HT-29 (cell line): ENCODE measurements at regions not wholly inside any gene's neighbourhood (a gene's known extent, or its start where the extent isn't known, plus 50 kb on each side); places are given as distances from the start of the nearest gene placed in this dataset.
"Not testable (repeated sequence)": the region's sequence is repeated elsewhere in the genome, so short reads cannot be mapped to it uniquely, and the experiment has no call there.

Experiments used
- DNase-seq: peaks from one replicate; pipeline ENCODE4 v3.0.0-alpha.2; 2015; ENCODE audit warnings: low spot score

GRCh38 chr1:121051161-121051790, 132.9 kb downstream of the FAM72B start:
- DNase-seq = not testable (repeated sequence)

- not testable (repeated sequence) for DNase-seq
Measured at GRCh38 chr1:121052081-121052660, 132.0 kb downstream of the FAM72B start.

GRCh38 chr1:121054928-121055327, 129.2 kb downstream of the FAM72B start:
- not testable (repeated sequence) for DNase-seq

GRCh38 chr1:121066925-121067324, 117.2 kb downstream of the FAM72B start:
- not testable (repeated sequence) for DNase-seq

- DNase-seq = not testable (repeated sequence)
Measured at GRCh38 chr1:121068738-121069499, 115.2 kb downstream of the FAM72B start.

- DNase-seq = not testable (repeated sequence)
Measured at GRCh38 chr1:121073852-121074251, 110.3 kb downstream of the FAM72B start.

- not testable (repeated sequence) for DNase-seq
Measured at GRCh38 chr1:121075254-121075805, 108.8 kb downstream of the FAM72B start.

- not testable (repeated sequence) for DNase-seq
Measured at GRCh38 chr1:121076674-121077073, 107.5 kb downstream of the FAM72B start.

GRCh38 chr1:121079655-121080054, 104.5 kb downstream of the FAM72B start:
- DNase-seq = not testable (repeated sequence)

GRCh38 chr1:121080197-121080903, 103.8 kb downstream of the FAM72B start:
- not testable (repeated sequence) for DNase-seq

GRCh38 chr1:121080904-121081264, 103.3 kb downstream of the FAM72B start:
- DNase-seq = not testable (repeated sequence)

- DNase-seq = not testable (repeated sequence)
Measured at GRCh38 chr1:121081625-121082199, 102.4 kb downstream of the FAM72B start.

- not testable (repeated sequence) for DNase-seq
Measured at GRCh38 chr1:121082995-121083394, 101.1 kb downstream of the FAM72B start.

- not testable (repeated sequence) for DNase-seq
Measured at GRCh38 chr1:121086249-121086648, 97.9 kb downstream of the FAM72B start.

GRCh38 chr1:121087221-121087620, 96.9 kb downstream of the FAM72B start:
- DNase-seq = not testable (repeated sequence)

GRCh38 chr1:121088568-121088967, 95.6 kb downstream of the FAM72B start:
- not testable (repeated sequence) for DNase-seq

GRCh38 chr1:121092329-121092968, 91.7 kb downstream of the FAM72B start:
- not testable (repeated sequence) for DNase-seq

- DNase-seq = not testable (repeated sequence)
Measured at GRCh38 chr1:121095014-121095413, 89.1 kb downstream of the FAM72B start.

GRCh38 chr1:121097127-121097866, 86.8 kb downstream of the FAM72B start:
- DNase-seq = peak; percentile 79

GRCh38 chr1:121097867-121098215, 86.3 kb downstream of the FAM72B start:
- DNase-seq = not testable (repeated sequence)
